ENCODE measurements at regions not wholly inside any gene's neighbourhood (a gene's known extent, or its start where the extent isn't known, plus 50 kb on each side); places are given as distances from the start of the nearest gene placed in this dataset.
"Not testable (repeated sequence)": the region's sequence is repeated elsewhere in the genome, so short reads cannot be mapped to it uniquely, and the experiment has no call there.

- no peaks in the 10 kb centered on the region for H3K4me1 ChIP-seq
- H3K9me3 ChIP-seq = no peaks in the 10 kb centered on the region
- Mint-ChIP-seq H3K4me1 (ENCODE audit: low read depth, unreplicated experiment) (peaks cover 4% of the 10 kb centered on the region), H3K4me3 (ENCODE audit: unreplicated experiment) (no peak overlapping the region), H3K27me3 (ENCODE audit: insufficient read depth, unreplicated experiment) (no peaks in the 10 kb centered on the region), H3K36me3 (ENCODE audit: insufficient read depth, unreplicated experiment) (no peaks in the 10 kb centered on the region), H3K27ac (ENCODE audit: unreplicated experiment) (no peak overlapping the region), H3K9me3 (ENCODE audit: unreplicated experiment) (no peaks in the 10 kb centered on the region)
- ChIA-PET CTCF (no interaction called here), POLR2A (no interaction called here)
- DNase-seq = no peak
- H3K27me3 ChIP-seq (replicated peaks; ENCODE audit: control insufficient read depth, insufficient read depth, low read length) = no peaks in the 10 kb centered on the region
- TF ChIP-seq CTCF (IDR thresholded peaks at IDR 0.05; ENCODE audit: insufficient read depth in 1 of 2, low read depth in 1 of 2, low read length in 1 of 2, severe bottlenecking in 1 of 2, unreplicated experiment in 1 of 2) = no peak
- no TSS peak for BruUV-seq (replicated peaks)
- no peak overlapping the region for H3K4me3 ChIP-seq (ENCODE audit: low read depth, low read length)
- intact Hi-C loops (cut with micrococcal nuclease; ENCODE audit: unreplicated experiment) = no loop called here
- no peaks in the 10 kb centered on the region for H3K36me3 ChIP-seq (ENCODE audit: control insufficient read depth, insufficient read depth, low read length)
Observed at GRCh38 chrX:121360280-121360679, 312.9 kb downstream of the GLUD2 start.

- H3K36me3 ChIP-seq (ENCODE audit: control insufficient read depth, insufficient read depth, low read length) = no peaks in the 10 kb centered on the region
- no peak for TF ChIP-seq CTCF (IDR thresholded peaks at IDR 0.05; ENCODE audit: insufficient read depth in 1 of 2, low read depth in 1 of 2, low read length in 1 of 2, severe bottlenecking in 1 of 2, unreplicated experiment in 1 of 2)
- Mint-ChIP-seq H3K27me3 (ENCODE audit: insufficient read depth, unreplicated experiment) (no peaks in the 10 kb centered on the region), H3K36me3 (ENCODE audit: insufficient read depth, unreplicated experiment) (no peaks in the 10 kb centered on the region), H3K4me3 (ENCODE audit: unreplicated experiment) (peak overlapping the region; percentile 12), H3K27ac (ENCODE audit: unreplicated experiment) (no peak overlapping the region), H3K4me1 (ENCODE audit: low read depth, unreplicated experiment) (peaks cover 7% of the 10 kb centered on the region), H3K9me3 (ENCODE audit: unreplicated experiment) (no peaks in the 10 kb centered on the region)
- peak; percentile 0 to 31 for DNase-seq
- BruUV-seq (replicated peaks) = no TSS peak
- intact Hi-C loops (cut with micrococcal nuclease; ENCODE audit: unreplicated experiment) = no loop called here
- H3K9me3 ChIP-seq = no peaks in the 10 kb centered on the region
- ChIA-PET POLR2A (no interaction called here), CTCF (no interaction called here)
- H3K4me1 ChIP-seq = no peaks in the 10 kb centered on the region
- H3K27me3 ChIP-seq (replicated peaks; ENCODE audit: control insufficient read depth, insufficient read depth, low read length) = no peaks in the 10 kb centered on the region
- no peak overlapping the region for H3K4me3 ChIP-seq (ENCODE audit: low read depth, low read length)
Observed at GRCh38 chrX:121365572-121366161, 318.3 kb downstream of the GLUD2 start.

GRCh38 chrX:121374471-121374870 lies 327.1 kb downstream of the GLUD2 start:
- H3K9me3 ChIP-seq = no peaks in the 10 kb centered on the region
- H3K27me3 ChIP-seq (replicated peaks; ENCODE audit: control insufficient read depth, insufficient read depth, low read length) = no peaks in the 10 kb centered on the region
- BruUV-seq (replicated peaks) = no TSS peak
- H3K36me3 Mint-ChIP-seq (ENCODE audit: insufficient read depth, unreplicated experiment) = no peaks in the 10 kb centered on the region
- intact Hi-C loops (cut with micrococcal nuclease; ENCODE audit: unreplicated experiment) = no loop called here
- H3K4me1 ChIP-seq = no peaks in the 10 kb centered on the region
- H3K36me3 ChIP-seq (ENCODE audit: control insufficient read depth, insufficient read depth, low read length) = no peaks in the 10 kb centered on the region
- H3K9me3 Mint-ChIP-seq (ENCODE audit: unreplicated experiment) = no peaks in the 10 kb centered on the region
- no peak for TF ChIP-seq CTCF (IDR thresholded peaks at IDR 0.05; ENCODE audit: insufficient read depth in 1 of 2, low read depth in 1 of 2, low read length in 1 of 2, severe bottlenecking in 1 of 2, unreplicated experiment in 1 of 2)
- no peak overlapping the region for H3K27ac Mint-ChIP-seq (ENCODE audit: unreplicated experiment)
- DNase-seq = no peak
- ChIA-PET POLR2A (no interaction called here), CTCF (no interaction called here)
- H3K4me3 ChIP-seq (ENCODE audit: low read depth, low read length) = no peak overlapping the region
- H3K27me3 Mint-ChIP-seq (ENCODE audit: insufficient read depth, unreplicated experiment) = no peaks in the 10 kb centered on the region
- H3K4me1 Mint-ChIP-seq (ENCODE audit: low read depth, unreplicated experiment) = no peaks in the 10 kb centered on the region
- H3K4me3 Mint-ChIP-seq (ENCODE audit: unreplicated experiment) = no peak overlapping the region

- H3K36me3 ChIP-seq (ENCODE audit: control insufficient read depth, insufficient read depth, low read length); H3K9me3 ChIP-seq; BruUV-seq (replicated peaks); H3K4me3 ChIP-seq (ENCODE audit: low read depth, low read length); CTCF ChIA-PET; H3K4me1 ChIP-seq; H3K27ac Mint-ChIP-seq (ENCODE audit: unreplicated experiment); POLR2A ChIA-PET; H3K4me1 Mint-ChIP-seq (ENCODE audit: low read depth, unreplicated experiment); H3K27me3 Mint-ChIP-seq (ENCODE audit: insufficient read depth, unreplicated experiment); DNase-seq; H3K36me3 Mint-ChIP-seq (ENCODE audit: insufficient read depth, unreplicated experiment); H3K9me3 Mint-ChIP-seq (ENCODE audit: unreplicated experiment); H3K4me3 Mint-ChIP-seq (ENCODE audit: unreplicated experiment); H3K27me3 ChIP-seq (replicated peaks; ENCODE audit: control insufficient read depth, insufficient read depth, low read length); intact Hi-C loops (cut with micrococcal nuclease; ENCODE audit: unreplicated experiment): not testable (repeated sequence)
Observed at GRCh38 chrX:121381915-121382314, 334.5 kb downstream of the GLUD2 start.

Measured in Caco-2 (cell line).